WTC11 (cell line): ENCODE measurements at regions not wholly inside any gene's neighbourhood (a gene's known extent, or its start where the extent isn't known, plus 50 kb on each side); places are given as distances from the start of the nearest gene placed in this dataset.

Experiments used
- ATAC-seq: fragments of 200-7000 bp; cut with Tn5 transposase; 2 replicates; pipeline ENCODE4 v1.10.0; 2021; ENCODE audit warnings: mild to moderate bottlenecking, moderate library complexity
- CTCF ChIA-PET: fragments of 300-600 bp; sonication (Branson Sonifier 250); formaldehyde crosslinking; loops from one replicate; lab custom pipeline; 2021; ENCODE audit warnings: antibody characterized with exemption; lab: Charles Lee
- POLR2A ChIA-PET: fragments of 350-600 bp; sonication (Branson Sonifier 250); formaldehyde crosslinking; loops from one replicate; lab custom pipeline; 2021; ENCODE audit warnings: antibody characterized with exemption; lab: Charles Lee
- DNase-seq: peaks from one replicate; pipeline ENCODE4 v3.0.0; 2021; ENCODE audit warnings: low spot score
- H3K27ac Mint-ChIP-seq: 2 replicates; pipeline ENCODE4 v1.8.0; 2021; ENCODE audit warnings: mixed read lengths
- H3K27me3 Mint-ChIP-seq: 2 replicates; pipeline ENCODE4 v1.8.0; 2021; ENCODE audit warnings: low read depth, mild to moderate bottlenecking, moderate library complexity, mixed read lengths
- H3K36me3 Mint-ChIP-seq: 2 replicates; pipeline ENCODE4 v1.8.0; 2021; ENCODE audit warnings: mixed read lengths
- H3K4me1 Mint-ChIP-seq: 2 replicates; pipeline ENCODE4 v1.8.0; 2022; ENCODE audit warnings: mixed read lengths
- H3K4me3 Mint-ChIP-seq: 2 replicates; pipeline ENCODE4 v1.8.0; 2021; ENCODE audit warnings: mild to moderate bottlenecking, moderate library complexity, mixed read lengths
- H3K9me3 Mint-ChIP-seq: 2 replicates; pipeline ENCODE4 v1.8.0; 2021; ENCODE audit warnings: mixed read lengths
- ATF1 ChIP-seq: sonication (generic); formaldehyde crosslinking; IDR thresholded peaks from 2 replicates; pipeline ENCODE4 v1.8.1; 2023; ENCODE audit warnings: mild to moderate bottlenecking, moderate library complexity, missing genetic modification reagents
- CREB1 ChIP-seq: sonication (generic); formaldehyde crosslinking; IDR thresholded peaks from 2 replicates; pipeline ENCODE4 v1.8.0; 2023; ENCODE audit warnings: mild to moderate bottlenecking, missing genetic modification reagents
- FOXP1 ChIP-seq: sonication (generic); formaldehyde crosslinking; IDR thresholded peaks from 2 replicates; pipeline ENCODE4 v1.8.0; 2022; ENCODE audit warnings: missing genetic modification reagents, mild to moderate bottlenecking, moderate library complexity, borderline replicate concordance
- GABPB1 ChIP-seq: sonication (generic); formaldehyde crosslinking; IDR thresholded peaks from 2 replicates; pipeline ENCODE4 v1.8.1; 2023; ENCODE audit warnings: mild to moderate bottlenecking, missing genetic modification reagents
- IRF2 ChIP-seq: sonication (generic); formaldehyde crosslinking; IDR thresholded peaks from 2 replicates; pipeline ENCODE4 v1.8.0; 2022; ENCODE audit warnings: low read depth, missing genetic modification reagents, borderline replicate concordance
- JAZF1 ChIP-seq: fragments of 250-450 bp; sonication (Bioruptor Pico); IDR thresholded peaks from 2 replicates; pipeline ENCODE4 v1.9.0; 2021; ENCODE audit warnings: moderate library complexity, mild to moderate bottlenecking, inconsistent platforms
- NFE2L1 ChIP-seq: sonication (generic); formaldehyde crosslinking; IDR thresholded peaks from 2 replicates; pipeline ENCODE4 v1.8.1; 2023; ENCODE audit warnings: missing genetic modification reagents
- OVOL2 ChIP-seq: fragments of 250-450 bp; sonication (Bioruptor Pico); IDR thresholded peaks from 2 replicates; pipeline ENCODE4 v1.9.0; 2021; ENCODE audit warnings: mild to moderate bottlenecking, borderline replicate concordance
- SMAD3 ChIP-seq: sonication (generic); formaldehyde crosslinking; IDR thresholded peaks from 2 replicates; pipeline ENCODE4 v1.8.0; 2022; ENCODE audit warnings: missing genetic modification reagents, mild to moderate bottlenecking, borderline replicate concordance
- SP1 ChIP-seq: sonication (generic); formaldehyde crosslinking; conservative IDR thresholded peaks from 2 replicates; pipeline ENCODE4 v1.8.1; 2022; ENCODE audit warnings: missing genetic modification reagents
- TCF7 ChIP-seq: sonication (generic); formaldehyde crosslinking; IDR thresholded peaks from 2 replicates; pipeline ENCODE4 v1.8.0; 2022; ENCODE audit warnings: mild to moderate bottlenecking, low read depth, missing genetic modification reagents, moderate library complexity
- TEAD1 ChIP-seq: sonication (generic); formaldehyde crosslinking; IDR thresholded peaks from 2 replicates; pipeline ENCODE4 v1.8.0; 2022; ENCODE audit warnings: mild to moderate bottlenecking, missing genetic modification reagents
- ZNF317 ChIP-seq: sonication (generic); formaldehyde crosslinking; IDR thresholded peaks from 2 replicates; pipeline ENCODE4 v1.8.1; 2023; ENCODE audit warnings: low read depth, mild to moderate bottlenecking, moderate library complexity, missing genetic modification reagents, borderline replicate concordance
- ZNF396 ChIP-seq: fragments of 250-450 bp; sonication (Bioruptor Pico); IDR thresholded peaks from 2 replicates; pipeline ENCODE4 v1.8.0; 2021; ENCODE audit warnings: mild to moderate bottlenecking, moderate library complexity, borderline replicate concordance
- TF ChIP-seq, protein P1 (sequence below): sonication (generic); formaldehyde crosslinking; conservative IDR thresholded peaks from 2 replicates; pipeline ENCODE4 v1.8.1; 2022; ENCODE audit warnings: mild to moderate bottlenecking, missing genetic modification reagents
- TF ChIP-seq, protein P2 (sequence below): fragments of 250-450 bp; sonication (Bioruptor Pico); IDR thresholded peaks from 2 replicates; pipeline ENCODE4 v1.9.0; 2021; ENCODE audit warnings: mild to moderate bottlenecking
- TF ChIP-seq, protein P3 (sequence below): fragments of 250-450 bp; sonication (Bioruptor Pico); conservative IDR thresholded peaks from 2 replicates; pipeline ENCODE4 v1.9.0; 2021; ENCODE audit warnings: mild to moderate bottlenecking
- TF ChIP-seq, protein P4 (sequence below): sonication (generic); formaldehyde crosslinking; IDR thresholded peaks from 2 replicates; pipeline ENCODE4 v1.8.1; 2022; ENCODE audit warnings: low read depth, missing genetic modification reagents, borderline replicate concordance
- TF ChIP-seq, protein P5 (sequence below): sonication (generic); formaldehyde crosslinking; IDR thresholded peaks from 2 replicates; pipeline ENCODE4 v1.8.1; 2022; ENCODE audit warnings: low read depth, mild to moderate bottlenecking, moderate library complexity, missing genetic modification reagents, borderline replicate concordance
- TF ChIP-seq, protein P6 (sequence below): fragments of 250-450 bp; sonication (Bioruptor Pico); IDR thresholded peaks from 2 replicates; pipeline ENCODE4 v1.8.0; 2021; ENCODE audit warnings: mild to moderate bottlenecking
- TF ChIP-seq, protein P7 (sequence below): sonication (generic); formaldehyde crosslinking; conservative IDR thresholded peaks from 2 replicates; pipeline ENCODE4 v1.8.1; 2023; ENCODE audit warnings: mild to moderate bottlenecking, low read depth, missing genetic modification reagents, moderate library complexity

DNA sequence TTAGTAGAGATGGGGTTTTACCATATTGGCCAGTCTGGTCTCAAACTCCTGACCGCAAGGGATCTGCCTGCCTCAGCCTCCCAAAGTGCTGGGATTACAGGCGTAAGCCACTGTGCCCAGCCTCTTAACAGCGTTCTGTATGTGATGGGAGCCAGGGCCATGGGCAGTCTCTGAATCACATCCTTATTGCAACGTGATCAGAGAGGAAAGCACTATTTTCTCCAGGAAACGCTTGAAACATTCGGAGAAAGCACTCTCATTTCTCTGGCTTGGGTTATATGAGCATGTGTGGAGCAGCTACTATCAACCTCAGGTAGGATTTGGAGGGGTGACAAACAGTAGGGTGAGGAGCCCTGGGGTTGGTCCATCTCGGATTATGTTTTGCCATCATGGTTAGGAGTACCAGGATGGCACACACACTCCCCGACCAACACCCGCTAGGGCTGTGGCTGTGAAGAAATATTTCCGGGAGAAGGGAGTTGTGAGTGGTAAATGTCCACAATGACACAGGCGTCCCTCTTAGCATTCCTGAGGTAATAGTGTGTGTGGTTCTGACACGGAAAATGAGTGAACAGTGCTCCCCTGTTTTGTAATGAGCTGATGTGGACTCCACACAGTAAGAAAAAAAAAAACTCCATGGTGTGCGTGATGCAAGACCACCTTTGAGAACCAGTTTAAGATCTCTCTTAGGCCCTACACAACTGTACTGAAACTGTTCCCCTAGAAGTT lies 406.2 kb upstream of the ZNF608 start (continued):
- TF ChIP-seq, protein P1, sequence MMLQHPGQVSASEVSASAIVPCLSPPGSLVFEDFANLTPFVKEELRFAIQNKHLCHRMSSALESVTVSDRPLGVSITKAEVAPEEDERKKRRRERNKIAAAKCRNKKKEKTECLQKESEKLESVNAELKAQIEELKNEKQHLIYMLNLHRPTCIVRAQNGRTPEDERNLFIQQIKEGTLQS (CRISPR knock-in tag): no peak
- TF ChIP-seq SMAD3 (no peak), NFE2L1 (CRISPR knock-in tag) (no peak), TCF7 (CRISPR knock-in tag) (no peak), OVOL2 (CRISPR knock-in tag) (no peak), TEAD1 (CRISPR knock-in tag) (no peak), CREB1 (no peak)
- TF ChIP-seq, protein P2, sequence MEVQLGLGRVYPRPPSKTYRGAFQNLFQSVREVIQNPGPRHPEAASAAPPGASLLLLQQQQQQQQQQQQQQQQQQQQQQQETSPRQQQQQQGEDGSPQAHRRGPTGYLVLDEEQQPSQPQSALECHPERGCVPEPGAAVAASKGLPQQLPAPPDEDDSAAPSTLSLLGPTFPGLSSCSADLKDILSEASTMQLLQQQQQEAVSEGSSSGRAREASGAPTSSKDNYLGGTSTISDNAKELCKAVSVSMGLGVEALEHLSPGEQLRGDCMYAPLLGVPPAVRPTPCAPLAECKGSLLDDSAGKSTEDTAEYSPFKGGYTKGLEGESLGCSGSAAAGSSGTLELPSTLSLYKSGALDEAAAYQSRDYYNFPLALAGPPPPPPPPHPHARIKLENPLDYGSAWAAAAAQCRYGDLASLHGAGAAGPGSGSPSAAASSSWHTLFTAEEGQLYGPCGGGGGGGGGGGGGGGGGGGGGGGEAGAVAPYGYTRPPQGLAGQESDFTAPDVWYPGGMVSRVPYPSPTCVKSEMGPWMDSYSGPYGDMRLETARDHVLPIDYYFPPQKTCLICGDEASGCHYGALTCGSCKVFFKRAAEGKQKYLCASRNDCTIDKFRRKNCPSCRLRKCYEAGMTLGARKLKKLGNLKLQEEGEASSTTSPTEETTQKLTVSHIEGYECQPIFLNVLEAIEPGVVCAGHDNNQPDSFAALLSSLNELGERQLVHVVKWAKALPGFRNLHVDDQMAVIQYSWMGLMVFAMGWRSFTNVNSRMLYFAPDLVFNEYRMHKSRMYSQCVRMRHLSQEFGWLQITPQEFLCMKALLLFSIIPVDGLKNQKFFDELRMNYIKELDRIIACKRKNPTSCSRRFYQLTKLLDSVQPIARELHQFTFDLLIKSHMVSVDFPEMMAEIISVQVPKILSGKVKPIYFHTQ: no peak
- TF ChIP-seq, protein P3, sequence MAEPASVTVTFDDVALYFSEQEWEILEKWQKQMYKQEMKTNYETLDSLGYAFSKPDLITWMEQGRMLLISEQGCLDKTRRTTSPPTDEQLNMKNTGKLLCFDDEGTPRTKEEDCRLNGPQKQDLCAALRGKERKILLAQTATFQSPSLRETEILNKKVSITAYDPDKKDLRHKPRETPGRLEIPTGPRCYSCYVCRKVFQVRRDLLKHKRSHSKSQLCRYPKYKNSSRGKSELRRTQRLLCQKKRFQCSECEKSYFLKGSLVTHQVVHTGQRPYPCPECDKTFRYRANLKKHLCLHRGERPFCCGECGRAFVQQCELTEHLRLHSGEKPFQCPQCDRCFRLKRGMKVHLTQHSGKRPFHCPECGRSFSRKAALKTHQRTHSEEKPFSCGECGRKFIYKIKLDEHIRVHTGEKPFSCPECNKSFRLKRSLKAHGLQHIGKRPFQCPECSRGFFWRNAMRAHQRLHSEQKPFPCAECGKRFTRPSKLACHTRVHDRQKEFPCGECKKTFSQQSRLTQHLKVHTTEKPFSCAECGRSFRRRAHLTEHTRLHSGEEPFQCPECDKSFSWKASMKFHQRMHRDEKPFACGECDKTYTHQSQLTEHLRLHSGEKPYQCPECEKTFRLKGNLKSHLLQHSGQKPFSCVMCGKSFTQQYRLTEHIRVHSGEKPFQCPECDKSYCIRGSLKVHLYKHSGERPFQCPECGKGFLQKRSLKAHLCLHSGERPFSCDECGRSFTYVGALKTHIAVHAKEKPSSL (CRISPR knock-in tag): no peak
- TF ChIP-seq, protein P4, sequence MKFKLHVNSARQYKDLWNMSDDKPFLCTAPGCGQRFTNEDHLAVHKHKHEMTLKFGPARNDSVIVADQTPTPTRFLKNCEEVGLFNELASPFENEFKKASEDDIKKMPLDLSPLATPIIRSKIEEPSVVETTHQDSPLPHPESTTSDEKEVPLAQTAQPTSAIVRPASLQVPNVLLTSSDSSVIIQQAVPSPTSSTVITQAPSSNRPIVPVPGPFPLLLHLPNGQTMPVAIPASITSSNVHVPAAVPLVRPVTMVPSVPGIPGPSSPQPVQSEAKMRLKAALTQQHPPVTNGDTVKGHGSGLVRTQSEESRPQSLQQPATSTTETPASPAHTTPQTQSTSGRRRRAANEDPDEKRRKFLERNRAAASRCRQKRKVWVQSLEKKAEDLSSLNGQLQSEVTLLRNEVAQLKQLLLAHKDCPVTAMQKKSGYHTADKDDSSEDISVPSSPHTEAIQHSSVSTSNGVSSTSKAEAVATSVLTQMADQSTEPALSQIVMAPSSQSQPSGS (CRISPR knock-in tag): no peak

DNA sequence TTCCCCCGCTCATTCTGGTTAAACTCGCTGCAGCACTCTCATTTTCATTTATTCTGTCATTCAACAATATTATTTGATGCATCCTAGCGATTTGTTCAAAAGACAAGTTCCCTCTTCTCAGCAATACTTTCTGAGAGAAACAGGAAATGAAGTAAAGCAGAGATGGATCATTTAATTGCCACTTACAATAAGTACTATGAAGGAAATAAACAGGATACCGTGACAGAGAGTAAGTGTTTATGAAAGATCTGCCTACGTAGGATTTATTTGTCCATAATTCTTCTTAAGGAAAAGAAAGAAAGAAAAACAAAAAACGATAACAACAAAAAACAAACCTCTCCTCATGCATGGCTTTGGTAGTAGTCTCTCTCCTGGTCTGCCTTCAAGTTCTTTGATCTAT lies 406.8 kb upstream of the ZNF608 start:
- ChIA-PET POLR2A (no interaction called here), CTCF (interaction anchor here (0.5 kb wide), 1 partner anchor 822 kb away, joined by 3 read pairs; no protein-coding TSS in a partner anchor)
- no peak overlapping the region for H3K27ac Mint-ChIP-seq
- H3K9me3 Mint-ChIP-seq: no peaks in the 10 kb centered on the region
- peaks cover 86% of the 10 kb centered on the region for H3K4me1 Mint-ChIP-seq
- no peaks in the 10 kb centered on the region for H3K27me3 Mint-ChIP-seq
- no peak overlapping the region for H3K4me3 Mint-ChIP-seq
- ATAC-seq (no peak), DNase-seq (no peak)
- H3K36me3 Mint-ChIP-seq: no peaks in the 10 kb centered on the region
- TF ChIP-seq JAZF1 (no peak), CREB1 (no peak), SP1 (no peak), GABPB1 (CRISPR knock-in tag) (no peak), ATF1 (CRISPR knock-in tag) (no peak), ZNF317 (no peak), FOXP1 (CRISPR knock-in tag) (no peak), IRF2 (CRISPR knock-in tag) (no peak), ZNF396 (CRISPR knock-in tag) (no peak)
- TF ChIP-seq, protein P5, sequence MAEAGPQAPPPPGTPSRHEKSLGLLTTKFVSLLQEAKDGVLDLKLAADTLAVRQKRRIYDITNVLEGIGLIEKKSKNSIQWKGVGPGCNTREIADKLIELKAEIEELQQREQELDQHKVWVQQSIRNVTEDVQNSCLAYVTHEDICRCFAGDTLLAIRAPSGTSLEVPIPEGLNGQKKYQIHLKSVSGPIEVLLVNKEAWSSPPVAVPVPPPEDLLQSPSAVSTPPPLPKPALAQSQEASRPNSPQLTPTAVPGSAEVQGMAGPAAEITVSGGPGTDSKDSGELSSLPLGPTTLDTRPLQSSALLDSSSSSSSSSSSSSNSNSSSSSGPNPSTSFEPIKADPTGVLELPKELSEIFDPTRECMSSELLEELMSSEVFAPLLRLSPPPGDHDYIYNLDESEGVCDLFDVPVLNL: no peak
- TF ChIP-seq, protein P6, sequence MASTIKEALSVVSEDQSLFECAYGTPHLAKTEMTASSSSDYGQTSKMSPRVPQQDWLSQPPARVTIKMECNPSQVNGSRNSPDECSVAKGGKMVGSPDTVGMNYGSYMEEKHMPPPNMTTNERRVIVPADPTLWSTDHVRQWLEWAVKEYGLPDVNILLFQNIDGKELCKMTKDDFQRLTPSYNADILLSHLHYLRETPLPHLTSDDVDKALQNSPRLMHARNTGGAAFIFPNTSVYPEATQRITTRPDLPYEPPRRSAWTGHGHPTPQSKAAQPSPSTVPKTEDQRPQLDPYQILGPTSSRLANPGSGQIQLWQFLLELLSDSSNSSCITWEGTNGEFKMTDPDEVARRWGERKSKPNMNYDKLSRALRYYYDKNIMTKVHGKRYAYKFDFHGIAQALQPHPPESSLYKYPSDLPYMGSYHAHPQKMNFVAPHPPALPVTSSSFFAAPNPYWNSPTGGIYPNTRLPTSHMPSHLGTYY (CRISPR knock-in tag): no peak
- TF ChIP-seq, protein P7, sequence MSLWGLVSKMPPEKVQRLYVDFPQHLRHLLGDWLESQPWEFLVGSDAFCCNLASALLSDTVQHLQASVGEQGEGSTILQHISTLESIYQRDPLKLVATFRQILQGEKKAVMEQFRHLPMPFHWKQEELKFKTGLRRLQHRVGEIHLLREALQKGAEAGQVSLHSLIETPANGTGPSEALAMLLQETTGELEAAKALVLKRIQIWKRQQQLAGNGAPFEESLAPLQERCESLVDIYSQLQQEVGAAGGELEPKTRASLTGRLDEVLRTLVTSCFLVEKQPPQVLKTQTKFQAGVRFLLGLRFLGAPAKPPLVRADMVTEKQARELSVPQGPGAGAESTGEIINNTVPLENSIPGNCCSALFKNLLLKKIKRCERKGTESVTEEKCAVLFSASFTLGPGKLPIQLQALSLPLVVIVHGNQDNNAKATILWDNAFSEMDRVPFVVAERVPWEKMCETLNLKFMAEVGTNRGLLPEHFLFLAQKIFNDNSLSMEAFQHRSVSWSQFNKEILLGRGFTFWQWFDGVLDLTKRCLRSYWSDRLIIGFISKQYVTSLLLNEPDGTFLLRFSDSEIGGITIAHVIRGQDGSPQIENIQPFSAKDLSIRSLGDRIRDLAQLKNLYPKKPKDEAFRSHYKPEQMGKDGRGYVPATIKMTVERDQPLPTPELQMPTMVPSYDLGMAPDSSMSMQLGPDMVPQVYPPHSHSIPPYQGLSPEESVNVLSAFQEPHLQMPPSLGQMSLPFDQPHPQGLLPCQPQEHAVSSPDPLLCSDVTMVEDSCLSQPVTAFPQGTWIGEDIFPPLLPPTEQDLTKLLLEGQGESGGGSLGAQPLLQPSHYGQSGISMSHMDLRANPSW (CRISPR knock-in tag): no peak
